GM21576 (cell line): ENCODE measurements at regions not wholly inside any gene's neighbourhood (a gene's known extent, or its start where the extent isn't known, plus 50 kb on each side); places are given as distances from the start of the nearest gene placed in this dataset.

Source experiments
- ATAC-seq: cut with Tn5 transposase; IDR thresholded peaks from one replicate; pipeline ENCODE4 v1.9.1; 2021; ENCODE audit warnings: mild to moderate bottlenecking, moderate library complexity; ENCODE audit not compliant: unreplicated experiment

DNA sequence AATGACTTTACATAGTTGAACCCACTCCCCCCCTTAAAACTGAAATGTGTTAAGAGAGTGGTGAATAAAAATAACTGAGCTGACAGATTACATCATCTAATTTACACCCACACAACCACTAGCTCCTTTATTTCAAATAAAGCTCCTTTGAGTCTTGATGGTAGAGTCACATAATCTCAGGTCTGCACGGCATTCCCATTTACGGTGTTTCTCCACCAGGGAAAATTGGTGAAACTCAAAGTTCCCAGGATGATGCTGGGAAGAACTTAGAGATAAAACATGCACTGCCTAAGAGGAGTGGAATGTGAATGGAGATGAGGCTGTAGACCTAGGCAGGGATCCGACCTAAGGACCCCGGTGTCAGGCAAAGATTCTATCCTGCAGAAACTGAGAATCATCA lies 727.8 kb upstream of the ADAMTS5 start:
- no peak for ATAC-seq

DNA sequence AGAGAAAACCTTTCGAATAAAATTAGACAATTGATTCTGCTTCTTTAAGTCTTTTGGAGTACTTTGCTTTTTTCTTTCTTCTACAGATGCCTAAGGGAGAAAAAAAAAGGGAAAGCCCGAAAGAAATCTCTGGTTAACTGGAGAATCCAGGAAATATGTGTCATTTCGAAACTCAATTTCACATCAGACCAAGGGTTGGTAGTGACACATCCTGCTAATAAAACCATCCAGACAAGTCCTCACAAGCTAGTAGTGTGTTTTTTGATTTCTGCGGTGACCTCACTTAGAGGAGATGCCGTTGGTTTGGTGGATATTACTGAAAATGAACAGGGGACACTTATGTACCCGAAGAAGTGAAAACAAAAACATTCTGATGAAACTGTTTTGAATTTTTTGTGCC lies 726.5 kb upstream of the ADAMTS5 start:
- no peak for ATAC-seq

GRCh38 chr21:27691516-27691915 lies 724.6 kb upstream of the ADAMTS5 start:
- ATAC-seq = no peak

GRCh38 chr21:27691006-27691405 lies 724.1 kb upstream of the ADAMTS5 start:
- ATAC-seq = no peak

- no peak for ATAC-seq
Observed at GRCh38 chr21:27690426-27690825, 723.5 kb upstream of the ADAMTS5 start.

GRCh38 chr21:27688773-27689172 lies 721.9 kb upstream of the ADAMTS5 start:
- no peak for ATAC-seq

GRCh38 chr21:27683292-27683691 lies 716.4 kb upstream of the ADAMTS5 start:
- no peak for ATAC-seq

GRCh38 chr21:27681841-27682240 lies 715.0 kb upstream of the ADAMTS5 start:
- ATAC-seq = no peak

DNA sequence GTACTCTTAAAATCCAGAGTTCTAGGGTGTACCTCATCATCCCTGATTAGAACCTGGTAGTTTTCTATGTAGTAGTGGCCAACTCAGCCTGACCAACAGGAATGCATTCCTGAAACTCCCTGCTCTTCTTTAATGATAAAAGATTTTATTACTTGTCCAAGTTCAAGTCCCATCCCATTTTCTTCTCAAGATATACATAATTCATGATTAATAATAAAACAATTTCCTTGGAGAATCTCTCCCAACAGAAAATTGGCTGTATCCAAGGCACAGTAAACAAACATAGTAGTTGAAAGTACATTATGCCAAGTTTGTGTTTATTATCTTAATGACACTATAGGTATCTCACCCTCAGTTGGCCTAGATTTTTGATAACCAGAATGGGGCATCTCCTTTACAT lies 714.1 kb upstream of the ADAMTS5 start:
- no peak for ATAC-seq

GRCh38 chr21:27680181-27680580 lies 713.3 kb upstream of the ADAMTS5 start:
- ATAC-seq = no peak

GRCh38 chr21:27678511-27678910 lies 711.6 kb upstream of the ADAMTS5 start:
- no peak for ATAC-seq

DNA sequence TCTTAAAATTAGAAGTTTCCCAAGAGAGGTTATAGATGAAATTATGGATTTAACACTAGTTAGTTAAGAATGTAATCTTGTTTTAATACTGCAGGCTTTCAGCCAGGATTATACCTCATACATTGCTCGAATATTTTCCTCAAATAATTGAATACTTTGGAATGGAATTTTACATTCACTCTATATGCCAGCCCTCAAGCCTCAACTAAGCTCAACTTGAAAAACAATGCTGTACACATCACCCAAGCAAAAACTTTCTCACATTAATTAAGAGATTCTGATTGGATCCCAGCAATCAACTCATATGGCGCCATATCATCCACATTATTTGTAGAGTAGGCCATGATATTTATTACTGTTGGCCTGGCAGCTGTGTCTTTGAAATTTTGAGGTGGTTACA lies 710.7 kb upstream of the ADAMTS5 start:
- ATAC-seq = no peak

DNA sequence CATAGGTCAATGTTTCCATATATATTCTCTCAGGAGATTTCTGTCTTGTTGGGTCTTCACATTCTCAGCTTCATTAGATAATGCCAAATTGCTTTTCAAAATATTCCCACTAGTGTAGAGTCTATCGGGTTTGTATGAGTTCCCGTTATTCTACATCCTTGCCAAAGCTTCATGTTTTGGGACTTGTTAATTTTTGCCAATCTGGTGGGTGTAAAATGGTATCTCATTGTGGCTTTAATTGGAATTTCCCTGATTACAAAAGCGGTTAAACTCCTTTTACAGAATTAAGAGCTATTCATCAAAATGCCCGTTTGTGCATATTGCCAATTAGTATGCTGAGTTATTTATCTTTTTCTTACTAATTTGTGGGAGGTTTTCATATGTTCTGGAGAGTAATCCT lies 708.4 kb upstream of the ADAMTS5 start:
- ATAC-seq = no peak

- ATAC-seq = no peak
Observed at GRCh38 chr21:27674041-27674615, 707.2 kb upstream of the ADAMTS5 start.

- no peak for ATAC-seq
Observed at GRCh38 chr21:27673581-27673980, 706.7 kb upstream of the ADAMTS5 start.

- ATAC-seq = no peak
Observed at GRCh38 chr21:27671207-27671606, 704.3 kb upstream of the ADAMTS5 start.

DNA sequence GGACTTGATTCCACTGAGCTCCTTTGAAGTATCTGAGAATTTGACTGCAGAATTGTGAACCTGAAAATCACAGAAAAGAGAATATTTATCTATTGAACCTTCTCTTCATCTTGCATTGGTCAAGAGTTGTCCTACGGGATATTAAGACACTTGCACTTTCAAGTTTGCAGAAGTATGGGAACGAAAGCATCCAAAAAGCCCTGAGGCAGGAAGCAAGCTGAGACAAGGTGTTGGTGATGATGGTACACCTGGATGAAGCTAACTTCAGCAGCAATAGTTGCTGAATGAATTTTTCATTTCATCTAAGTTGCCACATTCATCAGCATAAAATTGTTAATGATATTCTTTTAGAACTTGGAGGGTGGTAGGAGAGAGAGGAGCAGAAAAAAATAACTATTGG lies 686.6 kb upstream of the ADAMTS5 start:
- no peak for ATAC-seq

- ATAC-seq = no peak
Observed at GRCh38 chr21:27649762-27650161, 682.9 kb upstream of the ADAMTS5 start.

GRCh38 chr21:27649323-27649722 lies 682.4 kb upstream of the ADAMTS5 start:
- ATAC-seq = no peak

DNA sequence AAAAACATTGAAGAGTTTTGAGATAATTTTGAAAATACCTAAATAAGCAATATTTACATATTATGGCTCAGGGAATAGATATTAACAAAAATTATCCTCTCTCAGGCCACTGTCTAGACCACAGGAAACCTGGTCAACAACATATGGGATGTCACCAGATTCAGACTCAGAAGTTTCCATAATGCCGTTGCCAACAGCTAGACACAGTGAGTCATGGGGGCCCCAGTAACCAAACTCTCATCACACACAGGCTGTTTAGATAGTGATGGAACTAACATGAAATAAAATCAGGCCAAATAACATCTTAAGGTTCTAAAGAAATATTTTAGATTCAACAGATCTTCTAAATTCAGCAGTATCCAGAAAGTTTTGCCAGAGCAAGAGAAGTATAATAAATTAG lies 681.7 kb upstream of the ADAMTS5 start:
- ATAC-seq = no peak

DNA sequence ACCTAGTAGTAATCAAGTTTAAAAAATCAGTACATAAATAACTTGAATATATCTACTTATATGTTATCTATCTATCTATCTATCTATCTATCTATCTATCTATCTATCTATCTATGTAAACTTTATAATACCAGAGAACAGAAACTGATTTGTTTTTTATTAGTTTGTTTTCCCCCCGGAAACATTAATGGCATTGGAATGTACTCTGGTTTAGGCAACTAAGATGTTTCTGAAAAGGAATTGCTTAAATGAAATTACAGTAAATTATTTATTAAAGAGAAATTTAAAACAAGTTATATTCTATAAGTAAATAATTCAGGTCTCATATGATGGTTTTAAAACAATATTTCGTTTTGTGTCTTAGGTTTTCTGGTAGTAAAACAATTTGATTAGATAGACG lies 681.0 kb upstream of the ADAMTS5 start:
- no peak for ATAC-seq

DNA sequence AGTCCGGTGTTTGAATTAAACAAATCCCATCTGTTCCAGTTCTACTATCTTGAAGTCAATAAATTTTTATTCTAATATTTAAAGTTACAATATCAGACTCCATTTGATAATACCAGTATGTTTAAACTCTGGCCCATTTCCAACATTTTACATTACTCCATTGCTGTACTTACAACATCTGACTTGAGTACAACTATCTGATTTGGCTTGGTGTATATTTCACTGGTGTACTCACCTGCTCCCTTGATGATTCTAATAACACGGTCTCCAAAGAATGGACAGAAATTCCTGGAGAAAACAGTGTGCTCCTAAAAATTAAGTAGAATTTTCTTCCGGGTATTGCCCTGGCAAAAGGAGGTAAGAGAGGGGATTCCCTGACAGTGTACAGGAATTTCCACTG lies 680.5 kb upstream of the ADAMTS5 start:
- ATAC-seq = no peak

- ATAC-seq = no peak
Observed at GRCh38 chr21:27646691-27647090, 679.8 kb upstream of the ADAMTS5 start.

GRCh38 chr21:27646056-27646455 lies 679.2 kb upstream of the ADAMTS5 start:
- ATAC-seq = no peak
